ENCODE measurements at regions not wholly inside any gene's neighbourhood (a gene's known extent, or its start where the extent isn't known, plus 50 kb on each side); places are given as distances from the start of the nearest gene placed in this dataset.

GRCh38 chr15:91793771-91794170 is 59.7 kb upstream of the SLCO3A1 start:
- intact Hi-C loops (cut with micrococcal nuclease): no loop called here
- Histone ChIP-seq H3K9me2 (ENCODE audit: insufficient read depth) (no peaks in the 10 kb centered on the region), H3K27me3 (ENCODE audit: insufficient read depth, low read length) (peaks cover 18% of the 10 kb centered on the region), H3K36me3 (ENCODE audit: control insufficient read depth in 1 of 2, insufficient read depth in 2 of 2, low read length in 2 of 2) (no peaks in the 10 kb centered on the region), H3K27ac (ENCODE audit: low read depth, low read length) (no peak overlapping the region), H3K4me1 (ENCODE audit: control insufficient read depth in 1 of 2, insufficient read depth in 2 of 2, low read length in 2 of 2) (no peaks in the 10 kb centered on the region), H3K9me3 (ENCODE audit: control insufficient read depth in 1 of 2, insufficient read depth in 1 of 2, low read depth in 1 of 2, low read length in 2 of 2) (no peaks in the 10 kb centered on the region), H3K9ac (ENCODE audit: low read length) (no peak overlapping the region), H2AFZ (ENCODE audit: low read depth, low read length, poor library complexity, severe bottlenecking) (no peak overlapping the region), H3K4me3 (replicated peaks in 1 of 2; ENCODE audit: low read depth in 1 of 2, low read length in 2 of 2) (no peak overlapping the region), H4K20me1 (ENCODE audit: insufficient read depth) (no peaks in the 10 kb centered on the region), H3K79me2 (ENCODE audit: insufficient read depth, low read length) (no peaks in the 10 kb centered on the region), H3K4me2 (ENCODE audit: low read length) (no peak overlapping the region)
- ChIA-PET POLR2A (no interaction called here), RAD21 (ENCODE audit: low non-redundant PET in 1 of 2, low total read pairs in 2 of 2, uncharacterized antibody in 2 of 2, unreplicated experiment in 2 of 2) (no interaction called here), CTCF (no interaction called here)
- ATAC-seq: no peak
- no TSS peak for BruUV-seq (replicated peaks)
- TF ChIP-seq ZBTB33 (IDR thresholded peaks at IDR 0.05; ENCODE audit: extremely low read depth, insufficient replicate concordance, low read length) (no peak), REST (IDR thresholded peaks at IDR 0.05; ENCODE audit: low read depth) (no peak), ZNF274 (IDR thresholded peaks at IDR 0.05; ENCODE audit: low read depth, low read length) (no peak), RAD21 (IDR thresholded peaks at IDR 0.05; ENCODE audit: low read depth) (no peak), SP1 (IDR thresholded peaks at IDR 0.05; ENCODE audit: low read depth) (no peak), ZFX (IDR thresholded peaks at IDR 0.05) (no peak), EGR1 (IDR thresholded peaks at IDR 0.05; ENCODE audit: low read depth) (no peak), ELF1 (IDR thresholded peaks at IDR 0.05; ENCODE audit: borderline replicate concordance, low read depth) (no peak), CEBPB (IDR thresholded peaks at IDR 0.05; ENCODE audit: low read depth) (no peak), SRF (IDR thresholded peaks at IDR 0.05; ENCODE audit: low read depth) (no peak), ATF3 (IDR thresholded peaks at IDR 0.05) (no peak), JUND (IDR thresholded peaks at IDR 0.05) (no peak), EZH2 (IDR thresholded peaks at IDR 0.05) (no peak), POLR2AphosphoS5 (IDR thresholded peaks at IDR 0.05; ENCODE audit: low read depth, low read length) (no peak), EZH2phosphoT487 (IDR thresholded peaks at IDR 0.05; ENCODE audit: borderline replicate concordance) (no peak), CTCF (IDR thresholded peaks at IDR 0.05 in 2 of 3, conservative IDR thresholded peaks at IDR 0.05 in 1 of 3; ENCODE audit: borderline replicate concordance in 1 of 3, insufficient read depth in 1 of 3, low read depth in 2 of 3, low read length in 2 of 3) (no peak), YY1 (IDR thresholded peaks at IDR 0.05; ENCODE audit: extremely low read depth, insufficient replicate concordance, low read depth, low read length) (no peak), FOSL1 (IDR thresholded peaks at IDR 0.05; ENCODE audit: low read depth) (no peak), CBX3 (IDR thresholded peaks at IDR 0.05; ENCODE audit: low read depth) (no peak)
- DNase-seq (ENCODE audit: low read depth, low spot score): no peak

Data from HCT116 (cell line).